GM19397 (cell line): ENCODE measurements at regions not wholly inside any gene's neighbourhood (a gene's known extent, or its start where the extent isn't known, plus 50 kb on each side); places are given as distances from the start of the nearest gene placed in this dataset.
"Not testable (repeated sequence)": the region's sequence is repeated elsewhere in the genome, so short reads cannot be mapped to it uniquely, and the experiment has no call there.

Source experiments
- ATAC-seq: cut with Tn5 transposase; IDR thresholded peaks from one replicate; pipeline ENCODE4 v1.9.1; 2021; ENCODE audit warnings: mild to moderate bottlenecking, moderate library complexity; ENCODE audit not compliant: unreplicated experiment

DNA sequence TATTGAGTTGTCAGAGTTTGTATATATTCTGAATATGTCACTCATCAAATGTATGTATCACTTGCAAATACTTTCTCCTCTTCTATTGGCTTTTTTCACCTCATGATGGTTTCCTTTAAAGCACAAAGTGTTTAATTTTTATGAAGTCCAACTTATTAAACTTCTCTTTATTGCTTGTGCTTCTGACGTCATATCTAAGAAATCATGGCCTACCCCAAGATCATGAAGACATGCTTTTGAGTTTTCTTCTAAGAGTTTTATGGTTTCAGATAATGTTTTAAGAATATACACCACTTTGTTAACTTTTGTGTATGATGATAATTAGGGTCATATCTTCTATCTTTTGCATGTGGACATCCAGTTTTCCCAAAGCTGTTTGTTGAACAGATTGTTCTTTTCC lies 417.2 kb upstream of the ATP10A start:
- no peak for ATAC-seq

DNA sequence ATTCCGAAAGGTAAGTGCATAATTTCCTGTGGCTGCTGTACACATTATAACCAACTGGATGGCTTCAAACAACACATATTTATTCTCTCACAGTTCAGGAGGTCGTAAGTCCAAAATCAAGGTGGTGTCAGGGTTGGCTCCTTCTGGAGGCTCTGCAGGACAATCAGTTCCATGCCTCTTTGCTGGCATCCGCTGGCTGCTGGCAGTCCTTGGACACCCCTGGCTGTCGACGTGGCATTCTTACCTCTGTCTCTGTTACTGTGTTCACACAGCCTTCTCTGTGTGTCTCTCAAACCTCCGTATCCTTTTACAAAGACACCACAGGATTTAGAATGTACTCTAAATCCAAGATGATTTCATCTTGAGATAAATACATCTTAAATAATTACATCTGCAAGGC lies 398.8 kb upstream of the ATP10A start:
- ATAC-seq = no peak

DNA sequence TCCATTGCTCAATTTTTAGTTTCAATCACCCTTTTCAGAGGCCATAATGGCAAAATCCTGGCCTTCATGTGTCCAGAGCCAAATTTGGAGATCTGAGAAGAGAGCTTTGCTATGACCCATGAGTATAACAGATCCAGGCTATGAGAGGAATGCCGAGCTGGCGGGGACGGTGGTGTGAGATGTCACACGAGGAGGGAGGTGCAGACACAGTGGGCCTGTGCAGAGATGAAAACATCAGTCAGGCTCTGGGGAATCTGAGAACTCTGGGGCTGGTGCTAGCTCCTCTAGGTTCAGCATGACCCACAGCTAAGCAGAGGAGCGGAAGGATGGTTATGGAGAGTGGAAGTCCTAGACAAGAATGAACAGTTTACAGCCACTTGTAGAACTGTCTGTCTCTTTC lies 398.3 kb upstream of the ATP10A start:
- ATAC-seq = no peak

DNA sequence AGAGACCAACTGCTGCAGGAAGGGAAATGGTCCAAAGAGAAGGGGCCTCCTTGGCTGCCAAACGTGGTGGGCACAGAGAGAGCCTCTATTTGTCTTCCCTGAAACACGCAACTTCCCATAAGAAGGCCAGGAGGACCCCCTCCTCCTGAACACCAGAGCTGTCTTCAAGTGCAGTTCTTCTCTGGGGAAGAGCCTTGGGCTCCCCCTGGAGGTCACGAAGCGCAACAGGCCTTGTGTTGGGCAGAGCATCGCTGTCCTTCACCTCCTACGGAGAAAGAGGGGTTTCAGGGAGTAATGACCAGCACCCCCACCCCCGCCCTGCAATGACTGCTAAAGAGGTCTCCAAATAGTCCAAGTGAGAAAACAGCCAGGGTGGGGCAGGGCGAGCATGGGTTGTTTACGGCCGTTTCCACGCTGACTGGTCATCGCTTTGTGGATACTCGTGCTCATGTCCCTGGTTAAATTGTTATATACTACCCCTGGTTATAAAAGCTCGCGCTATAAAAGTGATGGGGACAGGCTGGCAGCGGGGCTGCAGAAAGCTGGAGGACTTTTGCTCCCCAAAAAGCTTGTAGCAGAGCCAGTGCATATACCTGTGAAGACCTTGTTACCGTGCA lies 397.5 kb upstream of the ATP10A start:
- no peak for ATAC-seq

DNA sequence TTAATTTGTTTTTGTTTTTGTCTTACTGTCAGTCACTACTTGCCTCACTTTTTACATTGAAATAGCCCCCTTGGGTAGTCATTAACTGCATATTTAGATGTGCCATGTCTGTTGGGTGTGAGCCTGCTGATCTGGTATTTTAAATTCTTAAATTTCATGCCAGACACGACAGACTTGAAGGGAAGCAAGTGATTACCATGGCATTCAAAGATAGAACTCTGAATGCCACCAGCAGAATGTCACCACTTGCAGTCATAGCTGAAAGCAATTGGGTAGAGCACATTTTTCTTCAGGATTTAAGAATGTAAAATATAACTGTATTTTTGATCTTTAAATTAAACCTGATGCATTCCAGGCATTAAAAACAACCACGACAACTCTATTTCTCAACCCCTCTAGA lies 396.5 kb upstream of the ATP10A start:
- ATAC-seq = no peak

DNA sequence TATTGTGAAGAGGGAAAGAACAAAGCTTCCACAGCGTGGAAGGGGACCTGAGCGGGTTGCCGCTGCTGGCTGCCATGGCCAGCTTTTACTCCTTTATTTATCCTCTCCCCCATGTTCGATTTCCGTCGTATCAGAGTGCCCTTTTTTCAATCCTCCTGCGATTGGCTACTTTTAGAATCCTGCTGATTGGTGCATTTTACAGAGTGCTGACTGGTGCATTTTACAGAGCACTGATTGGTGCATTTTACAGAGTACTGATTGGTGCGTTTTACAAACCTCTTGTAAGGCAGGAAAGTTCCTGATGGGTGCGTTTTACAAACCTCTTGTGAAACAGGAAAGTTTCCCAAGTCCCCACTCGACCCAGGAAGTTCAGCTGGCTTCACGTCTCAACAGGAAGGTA lies 381.7 kb upstream of the ATP10A start:
- not testable (repeated sequence) for ATAC-seq

DNA sequence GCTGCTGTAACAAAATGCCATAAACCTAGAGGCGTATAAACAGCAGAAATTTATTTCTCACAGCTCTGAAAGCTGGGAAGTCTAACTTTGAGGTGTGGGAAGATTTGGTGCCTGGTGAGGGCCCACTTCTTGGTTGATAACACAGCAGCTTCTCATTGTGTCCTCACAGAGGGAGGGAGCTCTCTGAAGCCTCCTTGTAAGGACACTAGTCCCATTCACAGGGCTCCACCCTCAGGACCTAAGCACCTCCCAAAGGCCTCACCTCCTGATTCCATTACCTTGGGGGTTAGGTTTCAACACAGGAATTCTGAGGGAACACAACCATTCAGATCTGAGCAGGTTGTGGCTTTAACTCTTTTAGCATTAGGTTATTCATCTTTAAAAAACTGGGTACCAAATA lies 380.3 kb upstream of the ATP10A start:
- no peak for ATAC-seq

DNA sequence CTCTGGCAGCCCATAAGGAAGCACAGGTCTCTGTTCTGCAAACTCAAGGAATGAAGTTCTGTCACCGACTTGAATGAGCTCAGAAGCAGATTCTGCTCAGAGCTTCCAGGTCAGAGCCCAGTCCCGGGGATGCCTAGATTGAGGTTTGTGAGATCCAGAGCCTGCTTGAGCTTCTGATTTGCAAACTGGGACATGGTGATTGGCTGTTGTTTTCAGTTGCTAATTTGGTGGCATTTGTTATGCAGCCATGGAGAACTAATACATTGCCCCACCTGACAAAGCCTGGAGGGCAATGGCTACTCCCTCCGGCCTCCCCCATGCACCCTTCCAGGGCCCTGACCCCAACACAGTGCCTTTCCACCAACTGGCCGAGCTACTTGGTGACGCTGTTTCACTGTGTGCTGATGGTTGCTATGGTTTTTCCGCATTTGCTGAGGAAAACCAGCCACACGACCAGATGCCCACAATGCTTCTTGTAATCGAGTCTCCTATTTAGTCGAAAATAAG lies 379.5 kb upstream of the ATP10A start:
- no peak for ATAC-seq

DNA sequence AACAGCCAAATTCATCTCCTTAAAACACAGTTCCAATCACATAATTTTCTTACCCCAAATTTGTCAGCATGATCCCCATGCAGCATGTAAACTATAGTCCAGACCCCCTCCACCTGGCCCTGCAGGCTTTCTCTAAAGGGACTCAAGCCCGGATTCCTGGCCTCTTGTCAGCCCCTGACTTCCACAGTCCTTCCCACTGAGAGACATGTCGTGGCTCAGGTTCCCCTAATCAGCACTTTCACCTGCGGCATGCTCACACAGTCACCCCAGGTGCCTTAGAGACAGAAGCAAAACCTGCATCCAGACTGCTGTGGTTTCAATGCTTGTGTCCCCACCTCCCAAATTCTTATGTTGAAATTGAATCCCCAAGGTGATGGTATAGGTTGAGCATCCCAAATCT lies 372.7 kb upstream of the ATP10A start:
- ATAC-seq = no peak

DNA sequence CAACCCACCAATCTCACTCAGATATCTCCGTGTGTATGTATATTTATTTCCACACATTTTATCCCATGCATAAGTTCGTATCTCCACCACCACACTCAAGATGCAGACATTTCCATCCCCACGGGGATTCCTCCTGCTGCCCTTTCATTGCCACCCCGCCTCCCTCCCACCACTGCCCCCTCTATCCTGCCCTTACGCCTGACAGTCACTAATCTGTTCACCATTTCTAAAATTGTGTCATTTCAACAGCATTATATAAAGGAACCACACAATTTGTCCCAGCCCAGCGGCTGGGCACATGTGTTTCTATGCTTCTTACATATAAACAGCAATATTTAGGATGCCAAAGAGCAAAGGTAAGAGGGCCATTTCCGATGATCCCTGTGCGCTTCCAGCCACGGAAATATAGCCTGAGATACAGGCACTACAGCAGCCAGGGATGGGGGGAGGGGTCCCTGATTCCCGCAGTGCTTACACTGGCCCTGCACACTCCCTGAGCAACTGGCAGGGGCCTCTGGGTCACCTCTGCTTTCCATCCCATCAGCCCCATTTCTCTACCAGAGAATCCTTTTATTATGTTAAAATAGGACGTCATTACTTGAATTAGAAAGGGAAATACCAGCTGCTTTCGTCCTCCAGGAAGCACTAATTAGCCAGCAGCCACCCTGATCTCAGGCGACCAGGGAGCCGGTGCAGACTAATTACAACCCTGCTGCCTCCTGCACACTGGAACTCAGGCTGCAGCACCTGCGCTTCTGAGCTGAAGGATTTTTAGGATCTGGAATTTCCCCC lies 372.0 kb upstream of the ATP10A start:
- ATAC-seq = no peak

DNA sequence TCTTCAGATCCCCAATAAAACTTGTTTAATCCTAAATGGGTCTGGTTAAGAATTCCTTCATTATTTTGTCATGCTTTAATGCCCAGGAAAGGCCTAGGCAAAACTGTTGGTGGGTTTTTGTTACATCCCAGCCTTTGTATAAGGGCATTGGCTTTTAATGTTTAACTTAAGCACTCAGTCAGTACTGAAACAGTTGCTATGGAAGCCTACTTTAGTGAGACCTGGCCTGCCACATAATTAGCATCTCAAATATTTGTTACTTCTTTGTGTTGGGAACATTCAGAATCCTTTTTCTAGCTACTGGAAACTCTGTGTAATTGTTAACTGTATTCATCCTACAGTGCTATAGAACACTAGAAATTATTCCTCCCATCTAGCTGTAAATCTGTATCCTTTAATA lies 369.6 kb upstream of the ATP10A start:
- ATAC-seq = no peak

DNA sequence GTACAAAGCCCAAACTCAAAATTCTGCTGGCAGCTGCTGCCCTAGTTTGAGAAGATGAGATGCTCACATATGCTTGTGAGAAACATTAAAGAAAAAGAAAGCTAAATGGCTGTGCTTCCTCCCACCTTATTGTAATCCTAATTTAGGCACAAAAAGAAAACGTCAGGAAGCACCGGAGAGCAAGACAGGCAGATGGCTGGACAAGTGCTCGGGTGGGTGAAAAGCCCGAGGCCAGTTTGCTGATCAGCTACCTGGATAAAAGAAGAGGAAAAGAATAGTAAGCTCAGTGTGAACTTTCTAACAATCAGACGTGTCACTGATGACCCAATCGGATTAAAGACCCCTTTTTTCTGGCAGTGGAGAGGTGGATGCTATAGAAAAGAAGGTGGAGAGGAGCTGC lies 368.0 kb upstream of the ATP10A start:
- no peak for ATAC-seq

DNA sequence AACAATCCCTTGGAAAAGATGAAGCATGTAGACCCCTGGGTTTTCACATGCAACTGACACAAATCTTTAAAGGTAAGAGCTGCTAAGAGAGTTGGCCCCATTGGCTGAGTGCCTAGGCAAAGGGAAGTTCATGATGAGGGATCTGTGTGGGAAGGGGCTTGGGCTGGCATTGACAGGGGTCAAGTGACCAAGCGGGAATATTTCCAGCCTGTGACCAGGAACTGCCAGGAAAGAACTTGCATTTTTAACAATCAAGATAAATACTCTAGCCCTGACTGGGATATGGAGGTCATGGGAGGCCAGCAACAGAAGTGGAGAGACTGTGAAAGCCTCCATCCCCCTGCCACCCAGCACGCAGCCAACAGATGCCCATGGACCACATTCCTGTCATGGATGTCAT lies 361.1 kb upstream of the ATP10A start:
- ATAC-seq = no peak

DNA sequence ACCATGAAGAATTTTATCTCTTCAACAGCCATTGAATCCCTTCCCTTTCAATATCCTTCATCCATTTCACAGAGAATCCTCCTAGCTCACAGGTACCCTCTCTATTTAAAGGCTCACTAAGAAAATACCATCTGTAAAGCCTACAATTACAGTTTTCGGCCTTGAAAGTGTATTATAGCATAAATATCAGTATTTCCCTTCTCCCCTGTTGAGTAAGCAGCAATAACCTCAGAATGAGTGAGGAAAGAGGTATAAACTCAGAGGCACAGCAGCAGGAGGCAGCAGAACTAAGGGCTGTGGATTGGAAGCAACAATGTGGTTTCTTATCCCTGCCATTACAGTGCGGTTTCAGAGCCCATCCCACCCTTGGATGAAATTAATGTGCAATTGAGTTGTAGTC lies 360.6 kb upstream of the ATP10A start:
- ATAC-seq = no peak

DNA sequence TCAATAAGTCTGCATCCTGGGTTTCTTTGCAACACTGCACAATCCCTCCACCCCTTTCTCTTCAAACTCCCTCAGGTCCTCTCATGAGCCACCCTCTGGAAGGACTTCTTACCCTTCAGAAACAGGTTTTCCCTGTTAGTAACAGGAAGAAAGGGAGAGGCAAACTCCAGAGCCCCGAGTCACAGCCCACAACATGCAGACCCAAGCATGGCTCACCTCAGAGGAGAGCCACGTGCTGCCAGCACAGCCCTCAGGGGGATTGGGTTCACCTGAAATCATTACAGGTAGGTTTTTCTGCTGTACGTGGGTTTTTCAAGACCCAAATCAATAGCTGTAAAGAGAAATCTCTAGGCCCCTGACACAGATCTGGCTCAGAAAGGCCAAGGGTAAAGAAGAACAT lies 359.7 kb upstream of the ATP10A start:
- no peak for ATAC-seq

DNA sequence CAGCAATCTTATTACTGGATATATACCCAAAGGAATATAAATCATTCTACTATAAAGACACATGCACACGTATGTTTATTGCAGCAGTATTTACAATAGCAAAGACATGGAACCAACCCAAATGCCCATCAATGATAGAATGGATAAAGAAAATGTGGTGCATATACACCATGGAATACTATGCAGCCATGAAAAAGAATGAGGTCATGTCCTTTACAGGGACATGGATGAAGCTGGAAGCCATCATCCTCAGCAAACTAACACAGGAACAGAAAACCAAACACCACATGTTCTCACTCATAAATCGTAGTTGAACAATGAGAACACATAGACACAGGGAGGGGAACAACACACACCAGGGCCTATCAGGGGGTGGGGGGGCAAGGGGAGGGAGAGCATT lies 353.9 kb upstream of the ATP10A start:
- not testable (repeated sequence) for ATAC-seq

DNA sequence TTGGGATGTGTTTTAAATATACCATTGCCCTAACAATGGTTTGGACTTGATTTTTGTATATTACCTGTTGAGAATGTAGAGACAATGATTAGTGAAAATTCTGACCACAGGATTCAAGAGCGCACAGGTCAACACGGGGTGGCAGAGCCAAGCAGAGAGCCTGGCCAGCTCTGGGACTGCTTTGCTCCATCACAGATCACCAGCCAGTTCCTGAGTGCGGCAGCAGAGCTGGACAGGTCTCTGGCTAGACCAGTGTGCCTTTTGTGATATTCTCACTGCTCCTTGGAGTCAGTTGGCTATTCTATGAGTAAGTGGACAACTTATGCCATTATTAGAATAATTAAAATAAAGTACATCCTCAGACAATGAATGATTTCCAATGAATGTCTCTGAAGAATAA lies 351.2 kb upstream of the ATP10A start:
- no peak for ATAC-seq

DNA sequence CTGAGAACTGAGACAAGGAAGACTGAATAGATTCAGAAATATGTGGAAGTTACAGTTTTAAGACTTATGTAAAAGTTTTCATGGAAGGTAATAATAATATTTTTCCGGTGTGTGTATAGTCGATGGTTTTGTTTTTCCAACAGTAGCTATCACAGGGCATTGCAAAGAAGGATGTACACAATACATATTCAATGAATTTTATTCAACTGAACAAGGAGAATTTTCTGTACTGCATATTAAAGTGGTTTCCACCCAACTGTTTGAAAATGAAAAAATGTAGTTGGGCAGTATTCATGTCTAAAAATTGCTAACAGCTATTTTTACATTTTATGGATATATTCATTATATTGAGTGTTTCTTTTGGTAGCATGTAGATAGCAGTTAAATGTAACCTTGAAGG lies 350.3 kb upstream of the ATP10A start:
- ATAC-seq = no peak

DNA sequence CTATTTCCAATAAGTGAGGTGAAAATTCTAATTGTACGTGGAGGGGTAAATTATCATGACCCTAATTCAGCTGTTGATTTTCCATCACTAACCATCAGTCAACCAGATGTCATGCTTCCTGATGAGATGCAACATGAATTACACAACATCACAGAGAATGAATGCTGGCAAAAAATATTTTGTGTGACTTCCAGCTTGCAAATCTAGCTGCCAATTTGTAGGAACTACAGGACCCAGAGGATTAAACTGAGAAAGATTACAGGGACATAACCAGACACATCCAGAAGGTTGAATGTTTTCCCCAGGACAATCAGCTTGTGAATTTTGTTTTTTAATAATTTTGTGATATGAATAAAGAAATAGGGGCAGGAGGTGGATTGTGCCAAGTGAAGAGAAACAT lies 349.0 kb upstream of the ATP10A start:
- no peak for ATAC-seq

DNA sequence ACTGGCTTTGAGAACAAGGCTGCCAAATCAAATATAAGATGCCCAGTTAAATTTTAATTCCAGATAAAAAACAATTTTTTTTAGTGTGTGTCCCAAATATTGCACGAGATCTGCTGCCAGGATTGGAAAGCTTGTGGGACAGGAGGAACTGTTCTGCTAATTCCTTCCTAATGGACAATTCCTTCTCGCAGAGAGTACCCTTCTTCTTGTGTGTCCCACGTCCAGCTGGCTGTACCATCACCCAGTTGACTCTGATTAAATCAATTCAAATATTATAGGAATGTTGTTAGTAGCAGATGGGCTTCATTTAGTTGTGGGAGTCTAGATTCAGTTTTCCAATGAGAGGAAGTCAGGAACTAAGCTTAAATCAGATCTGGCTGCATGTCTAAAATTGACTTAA lies 347.9 kb upstream of the ATP10A start:
- ATAC-seq = no peak

DNA sequence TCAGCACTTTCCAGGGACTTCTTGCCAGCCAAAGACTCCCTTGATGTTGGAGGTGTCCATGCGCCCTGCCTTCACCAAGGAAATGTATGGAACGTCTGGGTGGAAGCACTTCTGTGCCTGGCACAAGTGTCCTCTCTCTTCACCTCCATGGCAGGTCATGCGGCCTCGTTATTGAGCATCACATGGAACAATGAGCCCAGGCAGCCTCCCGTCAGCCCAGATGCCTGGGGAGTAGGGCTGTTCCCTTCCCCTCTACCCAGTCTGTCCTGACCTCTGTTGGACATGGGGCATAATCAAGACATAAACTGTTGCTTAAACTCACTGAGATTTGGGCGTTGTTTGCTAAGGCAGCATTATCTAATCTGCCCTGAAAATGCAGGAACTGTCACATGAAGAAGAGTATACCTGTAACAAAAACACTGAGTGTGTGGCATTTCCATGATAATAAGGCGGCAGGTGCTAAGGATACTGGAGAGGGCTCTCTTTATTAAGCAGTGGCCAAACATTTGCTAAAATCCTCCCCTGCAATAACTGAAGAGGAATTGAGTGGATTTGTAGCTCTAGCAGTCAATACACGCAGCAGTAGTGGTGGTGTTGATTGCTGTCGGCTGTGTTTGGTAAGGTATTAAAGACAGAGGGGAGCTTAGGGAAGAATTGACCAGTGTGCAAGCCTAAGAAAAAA lies 338.2 kb upstream of the ATP10A start:
- no peak for ATAC-seq

DNA sequence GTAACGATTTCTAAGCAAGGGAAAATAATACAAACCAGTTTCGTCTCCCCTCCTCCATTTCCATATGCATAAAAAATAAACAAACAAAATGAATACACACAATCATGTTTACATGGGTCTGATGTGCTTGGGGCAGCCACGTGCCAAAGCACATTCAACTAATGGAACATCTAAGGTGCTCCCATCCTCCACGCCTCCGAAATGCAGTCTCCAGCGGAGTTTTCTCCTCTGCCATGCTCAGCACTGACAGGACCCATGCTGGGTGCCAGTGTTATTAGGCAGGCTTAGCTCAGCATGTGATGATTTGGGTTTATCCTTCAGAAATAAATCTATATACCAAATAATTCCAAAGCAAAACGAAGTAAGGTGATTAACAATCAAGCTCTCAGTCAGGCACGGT lies 337.3 kb upstream of the ATP10A start:
- ATAC-seq = no peak
